Activated B cell treated with CpG ODN at 0.5 μM for 24 hours (primary cell): ENCODE measurements at regions not wholly inside any gene's neighbourhood (a gene's known extent, or its start where the extent isn't known, plus 50 kb on each side); places are given as distances from the start of the nearest gene placed in this dataset.
"Not testable (repeated sequence)": the region's sequence is repeated elsewhere in the genome, so short reads cannot be mapped to it uniquely, and the experiment has no call there.

Source experiments
- ATAC-seq: fragments of 200-7000 bp; cut with Tn5 transposase; one replicate; pipeline ENCODE4 v1.10.0; 2021; ENCODE audit warnings: low read depth, mild to moderate bottlenecking, moderate library complexity
- CTCF ChIA-PET: fragments of 350-600 bp; sonication (Branson Sonifier 250); formaldehyde crosslinking; loops from one replicate; lab custom pipeline; 2021; ENCODE audit warnings: antibody characterized with exemption; lab: Charles Lee
- POLR2A ChIA-PET: fragments of 350-600 bp; sonication (Branson Sonifier 250); formaldehyde crosslinking; loops from one replicate; lab custom pipeline; 2021; ENCODE audit warnings: antibody characterized with exemption; lab: Charles Lee
- DNase-seq: peaks from one replicate; pipeline ENCODE4 v3.0.0; 2022
- H3K27ac Mint-ChIP-seq: one replicate; pipeline ENCODE4 v1.8.0; 2020; ENCODE audit warnings: mixed read lengths
- H3K27me3 Mint-ChIP-seq: one replicate; pipeline ENCODE4 v1.8.0; 2021; ENCODE audit warnings: mixed read lengths
- H3K36me3 Mint-ChIP-seq: one replicate; pipeline ENCODE4 v1.8.0; 2021; ENCODE audit warnings: low read depth, mixed read lengths
- H3K4me1 Mint-ChIP-seq: one replicate; pipeline ENCODE4 v1.8.0; 2021; ENCODE audit warnings: mixed read lengths
- H3K4me3 Mint-ChIP-seq: one replicate; pipeline ENCODE4 v1.8.0; 2020; ENCODE audit warnings: mild to moderate bottlenecking, mixed read lengths
- H3K9me3 Mint-ChIP-seq: one replicate; pipeline ENCODE4 v1.8.0; 2020; ENCODE audit warnings: mixed read lengths
- CTCF ChIP-seq: fragments of 200-600 bp; IDR thresholded peaks from one replicate; pipeline ENCODE4 v1.8.0; 2022; ENCODE audit warnings: antibody characterized with exemption, mild to moderate bottlenecking
- intact Hi-C: fragments of 100-400 bp; cut with micrococcal nuclease; formaldehyde crosslinking; loops from one replicate; pipeline ENCODE4 v1.15.1; 2024

- Mint-ChIP-seq H3K27me3 (no peaks in the 10 kb centered on the region), H3K36me3 (peaks cover 25% of the 10 kb centered on the region), H3K9me3 (no peaks in the 10 kb centered on the region), H3K4me1 (no peaks in the 10 kb centered on the region), H3K4me3 (no peak overlapping the region), H3K27ac (no peak overlapping the region)
- CTCF ChIA-PET: no interaction called here
- TF ChIP-seq CTCF: no peak
- DNase-seq: no peak
- POLR2A ChIA-PET: no interaction called here
- ATAC-seq: no peak
- intact Hi-C loops: no loop called here
Measured at GRCh38 chrX:3820167-3820566, 106.7 kb upstream of the PRKX start.

GRCh38 chrX:3817480-3817879 is 104.0 kb upstream of the PRKX start:
- CTCF ChIA-PET, POLR2A ChIA-PET, H3K4me3 Mint-ChIP-seq, H3K27ac Mint-ChIP-seq, H3K4me1 Mint-ChIP-seq, intact Hi-C loops, ATAC-seq, DNase-seq, H3K9me3 Mint-ChIP-seq, H3K27me3 Mint-ChIP-seq: not testable (repeated sequence)
- peaks cover 18% of the 10 kb centered on the region for H3K36me3 Mint-ChIP-seq

GRCh38 chrX:3815896-3816664 is 102.6 kb upstream of the PRKX start:
- POLR2A ChIA-PET: interaction anchor here (0.6 to 1.0 kb wide), 3 partner anchors 102 to 887 kb away, joined by 3 to 15 read pairs (median 4); partner anchors contain the start of genes ARSD and PRKX
- DNase-seq: peak; percentile 23
- CTCF ChIA-PET: no interaction called here
- Mint-ChIP-seq H3K4me3 (peak overlapping the region; percentile 75), H3K27ac (peak overlapping the region; percentile 59), H3K4me1 (peaks cover 9% of the 10 kb centered on the region), H3K9me3 (no peaks in the 10 kb centered on the region), H3K36me3 (peaks cover 13% of the 10 kb centered on the region), H3K27me3 (no peaks in the 10 kb centered on the region)
- TF ChIP-seq CTCF: no peak
- intact Hi-C loops: no loop called here
- ATAC-seq: no peak

- ChIA-PET CTCF (interaction anchor here (0.8 to 1.2 kb wide), 3 partner anchors 160 to 693 kb away, joined by 3 to 18 read pairs (median 3); no protein-coding TSS in a partner anchor), POLR2A (interaction anchor here (0.7 kb wide), 1 partner anchor 160 kb away, joined by 6 read pairs; no protein-coding TSS in a partner anchor)
- no peaks in the 10 kb centered on the region for H3K36me3 Mint-ChIP-seq
- no peak for DNase-seq
- H3K27ac Mint-ChIP-seq: peak overlapping the region; percentile 41
- no peaks in the 10 kb centered on the region for H3K9me3 Mint-ChIP-seq
- peaks cover 9% of the 10 kb centered on the region for H3K4me1 Mint-ChIP-seq
- H3K4me3 Mint-ChIP-seq: peak overlapping the region; percentile 24
- TF ChIP-seq CTCF: no peak
- H3K27me3 Mint-ChIP-seq: peaks cover 10% of the 10 kb centered on the region
- ATAC-seq: no peak
- intact Hi-C loops: loop anchor here (1.0 kb wide), 1 partner anchor 160 kb away; no protein-coding TSS in a partner anchor
Measured at GRCh38 chrX:3811331-3812311, 98.2 kb upstream of the PRKX start.

GRCh38 chrX:3807906-3808305 is 94.5 kb upstream of the PRKX start:
- Mint-ChIP-seq H3K36me3 (no peaks in the 10 kb centered on the region), H3K4me1 (peaks cover 7% of the 10 kb centered on the region), H3K27me3 (peaks cover 11% of the 10 kb centered on the region), H3K27ac (no peak overlapping the region), H3K9me3 (no peaks in the 10 kb centered on the region), H3K4me3 (no peak overlapping the region)
- intact Hi-C loops: no loop called here
- DNase-seq: no peak
- TF ChIP-seq CTCF: no peak
- ChIA-PET CTCF (no interaction called here), POLR2A (no interaction called here)
- ATAC-seq: no peak
